GM12891 (cell line): ENCODE measurements at regions not wholly inside any gene's neighbourhood (a gene's known extent, or its start where the extent isn't known, plus 50 kb on each side); places are given as distances from the start of the nearest gene placed in this dataset.

Experiments used
- PAX5 ChIP-seq: IDR thresholded peaks from 2 replicates; pipeline ENCODE4 v1.6.1; 2011; ENCODE audit warnings: low read length, moderate library complexity, mild to moderate bottlenecking; ENCODE audit not compliant: insufficient read depth, severe bottlenecking
- POLR2A ChIP-seq: IDR thresholded peaks from 2 replicates; pipeline ENCODE4 v1.6.1; 2011; ENCODE audit warnings: low read depth, low read length, control low read depth
- POLR2AphosphoS5 ChIP-seq: IDR thresholded peaks from 2 replicates; pipeline ENCODE4 v1.6.1; 2011; ENCODE audit warnings: low read depth, low read length, control low read depth
- SPI1 ChIP-seq: IDR thresholded peaks from 2 replicates; pipeline ENCODE4 v1.6.1; 2011; ENCODE audit warnings: low read depth, low read length, control low read depth
- TAF1 ChIP-seq: IDR thresholded peaks from 2 replicates; pipeline ENCODE4 v1.6.1; 2011; ENCODE audit warnings: low read depth, low read length, control low read depth

DNA sequence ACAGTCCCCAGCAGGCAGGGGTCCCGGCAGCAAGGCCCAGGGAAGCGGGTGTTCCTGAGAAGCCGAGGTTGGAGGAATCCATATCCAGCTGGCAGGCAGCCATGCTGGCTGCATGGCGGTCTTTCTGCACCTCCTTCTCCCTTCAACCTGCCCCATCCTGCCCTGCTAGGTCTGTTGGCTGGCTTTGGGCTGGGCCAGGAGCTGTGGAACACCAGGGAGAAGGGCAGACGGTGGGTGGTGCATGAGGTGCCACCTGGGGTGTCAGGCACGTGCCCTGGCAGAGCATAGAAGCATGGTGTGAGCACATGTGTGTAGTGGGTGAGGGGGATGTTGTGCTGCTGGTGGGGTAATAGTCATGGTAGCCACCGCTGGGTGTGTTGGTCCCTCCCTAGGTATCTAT lies 150.1 kb downstream of the PJA1 start:
- no peak for TF ChIP-seq POLR2A
- TF ChIP-seq SPI1, result no peak
- no peak for TF ChIP-seq POLR2AphosphoS5
- TF ChIP-seq TAF1, result no peak
- no peak for TF ChIP-seq PAX5
